Activated CD8-positive, alpha-beta T cell treated with anti-CD3 and anti-CD28 coated beads for 36 hours (primary cell): ENCODE measurements at regions not wholly inside any gene's neighbourhood (a gene's known extent, or its start where the extent isn't known, plus 50 kb on each side); places are given as distances from the start of the nearest gene placed in this dataset.

ENCODE experiments used
- ATAC-seq: fragments of 200-7000 bp; cut with Tn5 transposase; one replicate; pipeline ENCODE4 v1.10.0; 2021; ENCODE audit warnings: mild to moderate bottlenecking, moderate library complexity
- CTCF ChIA-PET: fragments of 350-600 bp; sonication (Branson Sonifier 250); formaldehyde crosslinking; loops from one replicate; lab custom pipeline; 2021; ENCODE audit warnings: antibody characterized with exemption; lab: Charles Lee
- POLR2A ChIA-PET: fragments of 350-600 bp; sonication (Branson Sonifier 250); formaldehyde crosslinking; loops from one replicate; lab custom pipeline; 2021; ENCODE audit warnings: antibody characterized with exemption; lab: Charles Lee
- DNase-seq: peaks from one replicate; pipeline ENCODE4 v3.0.0-alpha.2; 2020
- H3K27ac Mint-ChIP-seq: one replicate; pipeline ENCODE4 v1.8.0; 2021; ENCODE audit warnings: mild to moderate bottlenecking, mixed read lengths
- H3K27me3 Mint-ChIP-seq: one replicate; pipeline ENCODE4 v1.8.0; 2021; ENCODE audit warnings: mixed read lengths
- H3K36me3 Mint-ChIP-seq: one replicate; pipeline ENCODE4 v1.8.0; 2021; ENCODE audit warnings: low read depth, mixed read lengths
- H3K4me1 Mint-ChIP-seq: one replicate; pipeline ENCODE4 v1.8.0; 2021; ENCODE audit warnings: low read depth, mixed read lengths
- H3K4me3 Mint-ChIP-seq: one replicate; pipeline ENCODE4 v1.8.0; 2021; ENCODE audit warnings: mild to moderate bottlenecking, moderate library complexity, mixed read lengths
- H3K9me3 Mint-ChIP-seq: one replicate; pipeline ENCODE4 v1.8.0; 2021; ENCODE audit warnings: mixed read lengths
- intact Hi-C: fragments of 100-400 bp; cut with micrococcal nuclease; formaldehyde crosslinking; loops from one replicate; pipeline ENCODE4 v1.10.0; 2022
- TF ChIP-seq, protein P1 (sequence below): fragments of 200-600 bp; IDR thresholded peaks from one replicate; pipeline ENCODE4 v1.8.0; 2022; ENCODE audit warnings: antibody characterized with exemption, mild to moderate bottlenecking

DNA sequence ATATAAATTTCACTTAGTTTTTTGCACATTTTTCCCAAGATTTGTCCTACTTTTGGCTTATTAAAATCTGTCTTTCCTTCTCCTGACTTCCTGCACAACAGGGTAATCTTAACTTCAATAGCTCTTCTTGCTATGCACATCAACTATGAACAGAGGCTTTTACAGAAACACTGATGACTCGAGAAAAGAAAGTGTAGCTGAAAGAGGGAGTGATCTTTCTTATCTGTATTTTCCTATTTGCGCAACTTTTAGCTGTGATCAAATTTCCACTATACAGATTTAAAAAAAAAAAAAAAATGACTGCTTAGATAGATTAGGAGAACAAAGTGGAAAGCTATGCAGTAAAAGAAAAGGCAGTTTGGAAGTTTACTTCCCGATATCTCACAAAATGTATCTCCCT lies 406.9 kb downstream of the LIG4 start:
- Mint-ChIP-seq H3K27me3 (no peaks in the 10 kb centered on the region), H3K9me3 (no peaks in the 10 kb centered on the region), H3K36me3 (no peaks in the 10 kb centered on the region), H3K4me3 (no peak overlapping the region), H3K4me1 (no peaks in the 10 kb centered on the region), H3K27ac (no peak overlapping the region)
- TF ChIP-seq, protein P1, sequence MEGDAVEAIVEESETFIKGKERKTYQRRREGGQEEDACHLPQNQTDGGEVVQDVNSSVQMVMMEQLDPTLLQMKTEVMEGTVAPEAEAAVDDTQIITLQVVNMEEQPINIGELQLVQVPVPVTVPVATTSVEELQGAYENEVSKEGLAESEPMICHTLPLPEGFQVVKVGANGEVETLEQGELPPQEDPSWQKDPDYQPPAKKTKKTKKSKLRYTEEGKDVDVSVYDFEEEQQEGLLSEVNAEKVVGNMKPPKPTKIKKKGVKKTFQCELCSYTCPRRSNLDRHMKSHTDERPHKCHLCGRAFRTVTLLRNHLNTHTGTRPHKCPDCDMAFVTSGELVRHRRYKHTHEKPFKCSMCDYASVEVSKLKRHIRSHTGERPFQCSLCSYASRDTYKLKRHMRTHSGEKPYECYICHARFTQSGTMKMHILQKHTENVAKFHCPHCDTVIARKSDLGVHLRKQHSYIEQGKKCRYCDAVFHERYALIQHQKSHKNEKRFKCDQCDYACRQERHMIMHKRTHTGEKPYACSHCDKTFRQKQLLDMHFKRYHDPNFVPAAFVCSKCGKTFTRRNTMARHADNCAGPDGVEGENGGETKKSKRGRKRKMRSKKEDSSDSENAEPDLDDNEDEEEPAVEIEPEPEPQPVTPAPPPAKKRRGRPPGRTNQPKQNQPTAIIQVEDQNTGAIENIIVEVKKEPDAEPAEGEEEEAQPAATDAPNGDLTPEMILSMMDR: no peak
- no peak for ATAC-seq
- POLR2A ChIA-PET: no interaction called here
- intact Hi-C loops: no loop called here
- no peak for DNase-seq
- CTCF ChIA-PET: no interaction called here

DNA sequence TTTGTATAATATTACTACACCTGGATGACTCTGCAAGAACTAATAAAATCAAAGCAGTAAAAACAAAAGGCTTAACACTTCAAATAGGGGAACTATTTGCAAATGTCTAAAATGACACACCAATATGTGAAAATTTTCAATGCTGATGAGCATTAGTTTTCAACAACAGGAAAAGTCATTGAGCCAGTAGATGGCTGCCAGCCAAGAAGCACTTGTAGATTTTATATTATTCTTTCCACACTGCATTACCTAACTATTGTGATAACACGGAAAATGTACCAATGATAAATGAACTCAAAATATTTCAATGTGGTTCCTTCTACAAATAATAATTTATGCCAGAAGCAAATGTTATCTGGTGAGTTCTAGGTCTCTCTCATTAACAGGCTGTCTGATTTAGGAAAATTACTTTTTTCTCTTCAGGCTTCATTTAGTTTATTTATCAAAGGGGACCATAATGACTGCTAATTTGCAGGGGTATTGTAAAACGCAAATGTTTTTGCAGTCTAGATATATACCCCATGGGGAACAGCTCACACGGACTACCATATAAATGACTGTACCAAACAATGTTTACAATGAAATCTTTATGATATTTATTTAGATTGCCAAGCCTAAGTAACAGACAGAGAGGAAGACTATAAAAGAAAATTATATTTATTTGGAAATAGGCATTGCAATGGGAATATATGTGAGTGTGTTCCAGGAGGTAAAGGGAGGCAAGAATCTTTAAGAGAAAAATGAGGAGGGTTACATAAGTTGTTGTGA lies 407.8 kb downstream of the LIG4 start:
- CTCF ChIA-PET: no interaction called here
- H3K4me1 Mint-ChIP-seq: no peaks in the 10 kb centered on the region
- no peaks in the 10 kb centered on the region for H3K9me3 Mint-ChIP-seq
- H3K27ac Mint-ChIP-seq: no peak overlapping the region
- no peaks in the 10 kb centered on the region for H3K36me3 Mint-ChIP-seq
- DNase-seq (no peak), ATAC-seq (no peak)
- no peaks in the 10 kb centered on the region for H3K27me3 Mint-ChIP-seq
- no peak overlapping the region for H3K4me3 Mint-ChIP-seq
- intact Hi-C loops: no loop called here
- POLR2A ChIA-PET: no interaction called here
- TF ChIP-seq, protein P1: no peak

DNA sequence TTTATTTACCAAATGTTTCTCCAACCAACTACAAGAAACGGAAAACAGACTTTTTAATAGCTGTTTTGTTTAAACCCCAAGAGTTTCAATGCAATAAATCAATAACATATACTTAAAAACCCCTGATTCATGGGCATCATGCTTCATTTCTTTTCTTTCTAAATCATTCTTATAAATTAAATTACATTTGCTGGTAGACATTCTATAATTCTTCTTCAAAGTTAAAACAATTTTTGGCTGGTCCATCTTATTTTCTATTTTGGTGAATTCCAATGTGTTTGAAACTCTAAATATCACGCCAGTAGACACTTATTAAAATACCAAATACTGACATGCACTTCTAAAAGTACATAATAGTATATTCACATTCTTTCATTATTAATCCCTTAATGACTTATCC lies 408.6 kb downstream of the LIG4 start:
- H3K27ac Mint-ChIP-seq: no peak overlapping the region

DNA sequence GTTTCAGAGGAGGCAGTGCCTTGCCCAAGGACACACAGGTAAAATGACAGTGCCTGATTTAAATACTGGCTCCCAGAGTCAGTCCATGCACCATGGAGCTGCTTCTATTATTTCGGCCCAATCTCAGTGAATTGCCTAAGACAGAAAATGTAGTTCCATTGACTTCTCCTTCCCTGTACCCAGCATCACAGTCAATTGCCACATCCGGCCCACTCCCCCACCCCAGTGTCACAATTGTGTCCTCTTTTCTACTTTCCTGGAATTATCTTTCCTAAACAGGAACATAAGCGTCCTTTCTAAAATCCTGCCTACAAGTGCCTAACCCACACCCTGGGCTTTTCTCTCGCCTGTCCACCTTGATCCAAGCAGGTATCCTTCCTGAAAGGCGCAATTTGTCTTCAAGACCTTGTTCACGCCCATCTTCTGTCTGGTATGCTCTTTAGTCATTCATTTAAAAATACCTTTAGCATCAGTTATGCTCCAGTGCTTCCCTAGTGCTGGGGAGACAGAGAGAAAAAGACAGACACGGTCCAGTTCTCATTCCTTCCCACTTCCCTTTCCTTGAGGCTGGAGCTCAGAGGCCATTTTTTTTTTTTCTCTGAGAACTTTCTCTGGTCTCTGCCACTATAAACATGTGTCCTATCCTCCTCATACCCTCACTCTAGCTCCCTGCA lies 411.4 kb downstream of the LIG4 start:
- CTCF ChIA-PET: no interaction called here

More for the DNA sequence above, 408.6 kb downstream of the LIG4 start:
- intact Hi-C loops: no loop called here
- Mint-ChIP-seq H3K4me1 (no peaks in the 10 kb centered on the region), H3K36me3 (no peaks in the 10 kb centered on the region), H3K4me3 (no peak overlapping the region), H3K27me3 (no peaks in the 10 kb centered on the region), H3K9me3 (no peaks in the 10 kb centered on the region)
- DNase-seq (no peak), ATAC-seq (no peak)
- CTCF ChIA-PET: no interaction called here
- TF ChIP-seq, protein P1: no peak
- POLR2A ChIA-PET: no interaction called here

DNA sequence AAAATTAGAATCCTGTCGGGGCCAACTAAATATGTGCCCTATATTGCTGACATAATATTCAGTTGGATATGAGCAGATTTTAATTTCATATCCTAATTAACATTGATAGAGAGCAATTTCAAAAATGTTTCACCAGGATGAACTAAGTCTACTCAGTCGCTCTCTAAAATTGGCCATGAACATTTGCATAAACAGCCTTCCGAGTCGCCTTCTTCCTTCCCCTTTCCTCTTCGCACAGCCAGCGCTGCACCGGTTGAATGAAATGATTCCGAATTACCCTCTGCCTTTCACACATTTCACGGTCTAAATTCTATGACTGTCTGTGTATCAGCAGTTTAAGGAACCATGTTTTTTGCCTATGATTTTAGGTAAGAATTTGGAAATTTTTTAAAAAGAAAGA lies 413.7 kb downstream of the LIG4 start:
- Mint-ChIP-seq H3K4me3 (no peak overlapping the region), H3K36me3 (no peaks in the 10 kb centered on the region), H3K4me1 (no peaks in the 10 kb centered on the region), H3K27me3 (no peaks in the 10 kb centered on the region), H3K27ac (no peak overlapping the region), H3K9me3 (peaks cover 3% of the 10 kb centered on the region)
- ATAC-seq: no peak
- CTCF ChIA-PET: no interaction called here
- TF ChIP-seq, protein P1: no peak
- intact Hi-C loops: no loop called here
- POLR2A ChIA-PET: no interaction called here
- DNase-seq: no peak

More for the DNA sequence above, 411.4 kb downstream of the LIG4 start:
- POLR2A ChIA-PET: no interaction called here
- H3K36me3 Mint-ChIP-seq: no peaks in the 10 kb centered on the region
- intact Hi-C loops: no loop called here
- no peak overlapping the region for H3K4me3 Mint-ChIP-seq
- H3K27me3 Mint-ChIP-seq: no peaks in the 10 kb centered on the region
- TF ChIP-seq, protein P1: no peak
- no peaks in the 10 kb centered on the region for H3K9me3 Mint-ChIP-seq
- H3K27ac Mint-ChIP-seq: no peak overlapping the region
- H3K4me1 Mint-ChIP-seq: no peaks in the 10 kb centered on the region
- no peak for DNase-seq
- ATAC-seq: no peak
